ENCODE measurements at regions not wholly inside any gene's neighbourhood (a gene's known extent, or its start where the extent isn't known, plus 50 kb on each side); places are given as distances from the start of the nearest gene placed in this dataset.

DNA sequence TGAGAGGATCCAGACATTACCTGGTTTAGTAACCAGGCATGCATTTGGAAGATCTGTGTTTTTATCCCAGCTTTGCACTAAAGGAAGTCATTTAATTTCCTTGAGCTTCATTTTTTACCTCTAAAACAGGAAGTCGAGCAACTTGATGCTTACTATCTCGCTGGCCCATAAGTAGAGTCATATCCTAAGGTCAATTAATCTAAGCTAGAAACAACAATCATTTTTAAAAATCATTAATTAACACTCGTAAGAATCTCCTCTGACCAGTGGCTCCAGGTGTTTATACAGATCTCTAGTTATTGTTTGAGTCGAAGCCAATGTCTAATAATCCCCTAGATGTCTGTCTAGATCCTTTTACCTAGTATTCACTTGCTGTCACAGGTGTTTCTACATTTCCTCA, 355.8 kb upstream of the DCN start:
- no peak for DNase-seq
- peaks cover 10% of the 10 kb centered on the region for H3K9me3 Mint-ChIP-seq
- no peaks in the 10 kb centered on the region for H3K27me3 Mint-ChIP-seq
- H3K4me1 Mint-ChIP-seq: peaks cover 2% of the 10 kb centered on the region
- H3K4me3 Mint-ChIP-seq: no peak overlapping the region
- H3K36me3 Mint-ChIP-seq: no peaks in the 10 kb centered on the region
- H3K27ac Mint-ChIP-seq: no peak overlapping the region

- Mint-ChIP-seq H3K9me3 (peaks cover 10% of the 10 kb centered on the region), H3K27ac (no peak overlapping the region), H3K27me3 (no peaks in the 10 kb centered on the region), H3K36me3 (no peaks in the 10 kb centered on the region), H3K4me1 (peaks cover 2% of the 10 kb centered on the region), H3K4me3 (no peak overlapping the region)
- no peak for DNase-seq
Measured at GRCh38 chr12:91533366-91533765, 350.7 kb upstream of the DCN start.

- no peaks in the 10 kb centered on the region for H3K36me3 Mint-ChIP-seq
- H3K9me3 Mint-ChIP-seq: peaks cover 4% of the 10 kb centered on the region
- H3K4me3 Mint-ChIP-seq: no peak overlapping the region
- no peaks in the 10 kb centered on the region for H3K4me1 Mint-ChIP-seq
- no peaks in the 10 kb centered on the region for H3K27me3 Mint-ChIP-seq
- DNase-seq: no peak
- no peak overlapping the region for H3K27ac Mint-ChIP-seq
Measured at GRCh38 chr12:91529829-91530228, 347.2 kb upstream of the DCN start.

- Mint-ChIP-seq H3K4me3 (no peak overlapping the region), H3K36me3 (no peaks in the 10 kb centered on the region), H3K9me3 (peaks cover 2% of the 10 kb centered on the region), H3K27me3 (no peaks in the 10 kb centered on the region), H3K27ac (no peak overlapping the region), H3K4me1 (no peaks in the 10 kb centered on the region)
- no peak for DNase-seq
Measured at GRCh38 chr12:91523831-91524230, 341.2 kb upstream of the DCN start.

- peaks cover 6% of the 10 kb centered on the region for H3K9me3 Mint-ChIP-seq
- no peak overlapping the region for H3K4me3 Mint-ChIP-seq
- no peak for DNase-seq
Measured at GRCh38 chr12:91516695-91517047, 334.1 kb upstream of the DCN start.

GRCh38 chr12:91515944-91516694, 333.5 kb upstream of the DCN start:
- H3K27me3 Mint-ChIP-seq: no peaks in the 10 kb centered on the region
- no peak for DNase-seq
- H3K9me3 Mint-ChIP-seq: peaks cover 6% of the 10 kb centered on the region
- H3K4me3 Mint-ChIP-seq: no peak overlapping the region
- no peak overlapping the region for H3K27ac Mint-ChIP-seq
- H3K4me1 Mint-ChIP-seq: no peaks in the 10 kb centered on the region
- no peaks in the 10 kb centered on the region for H3K36me3 Mint-ChIP-seq

More at GRCh38 chr12:91516695-91517047, 334.1 kb upstream of the DCN start:
- Mint-ChIP-seq H3K27me3 (no peaks in the 10 kb centered on the region), H3K27ac (no peak overlapping the region), H3K36me3 (no peaks in the 10 kb centered on the region), H3K4me1 (no peaks in the 10 kb centered on the region)

- peaks cover 4% of the 10 kb centered on the region for H3K9me3 Mint-ChIP-seq
- no peak overlapping the region for H3K4me3 Mint-ChIP-seq
- no peaks in the 10 kb centered on the region for H3K27me3 Mint-ChIP-seq
- H3K36me3 Mint-ChIP-seq: no peaks in the 10 kb centered on the region
- DNase-seq: no peak
- no peak overlapping the region for H3K27ac Mint-ChIP-seq
- H3K4me1 Mint-ChIP-seq: no peaks in the 10 kb centered on the region
Measured at GRCh38 chr12:91513313-91513712, 330.7 kb upstream of the DCN start.

- no peak overlapping the region for H3K4me3 Mint-ChIP-seq
- H3K27me3 Mint-ChIP-seq: no peaks in the 10 kb centered on the region
- no peaks in the 10 kb centered on the region for H3K4me1 Mint-ChIP-seq
- no peaks in the 10 kb centered on the region for H3K9me3 Mint-ChIP-seq
- no peak overlapping the region for H3K27ac Mint-ChIP-seq
- H3K36me3 Mint-ChIP-seq: no peaks in the 10 kb centered on the region
- no peak for DNase-seq
Measured at GRCh38 chr12:91511795-91512420, 329.3 kb upstream of the DCN start.

GRCh38 chr12:91507754-91508153, 325.1 kb upstream of the DCN start:
- Mint-ChIP-seq H3K27ac (no peak overlapping the region), H3K4me3 (no peak overlapping the region), H3K9me3 (no peaks in the 10 kb centered on the region), H3K36me3 (no peaks in the 10 kb centered on the region), H3K4me1 (no peaks in the 10 kb centered on the region), H3K27me3 (no peaks in the 10 kb centered on the region)
- no peak for DNase-seq

GRCh38 chr12:91506452-91506851, 323.8 kb upstream of the DCN start:
- Mint-ChIP-seq H3K36me3 (no peaks in the 10 kb centered on the region), H3K9me3 (no peaks in the 10 kb centered on the region), H3K4me3 (no peak overlapping the region), H3K27ac (no peak overlapping the region), H3K4me1 (no peaks in the 10 kb centered on the region), H3K27me3 (no peaks in the 10 kb centered on the region)
- no peak for DNase-seq

GRCh38 chr12:91505006-91505405, 322.4 kb upstream of the DCN start:
- Mint-ChIP-seq H3K36me3 (no peaks in the 10 kb centered on the region), H3K4me3 (no peak overlapping the region), H3K27ac (no peak overlapping the region), H3K9me3 (no peaks in the 10 kb centered on the region), H3K4me1 (no peaks in the 10 kb centered on the region), H3K27me3 (no peaks in the 10 kb centered on the region)
- no peak for DNase-seq

DNA sequence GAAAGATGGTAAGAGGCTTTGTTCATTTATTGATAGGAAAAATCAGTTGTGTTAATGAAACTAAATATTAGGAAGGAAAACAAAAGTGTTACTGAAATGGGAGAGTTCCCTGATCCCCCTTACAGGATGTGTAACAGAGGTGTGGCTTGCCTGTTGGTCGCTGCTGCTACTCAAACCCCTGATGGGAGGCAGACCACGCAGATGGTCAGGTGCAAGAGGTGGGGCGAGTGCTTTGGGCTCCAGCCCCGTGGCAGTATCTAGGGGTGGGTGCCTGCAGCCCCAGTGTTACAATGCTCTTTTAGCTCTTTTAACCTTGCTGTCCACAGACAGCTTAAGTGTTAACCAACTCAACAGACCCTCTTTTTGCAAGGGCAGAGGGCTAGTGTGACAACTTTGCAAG, 319.6 kb upstream of the DCN start:
- Mint-ChIP-seq H3K4me3 (no peak overlapping the region), H3K27me3 (no peaks in the 10 kb centered on the region), H3K4me1 (no peaks in the 10 kb centered on the region), H3K36me3 (no peaks in the 10 kb centered on the region), H3K27ac (no peak overlapping the region), H3K9me3 (no peaks in the 10 kb centered on the region)
- no peak for DNase-seq

GRCh38 chr12:91496337-91496736, 313.7 kb upstream of the DCN start:
- H3K4me3 Mint-ChIP-seq: no peak overlapping the region
- peaks cover 6% of the 10 kb centered on the region for H3K4me1 Mint-ChIP-seq
- no peaks in the 10 kb centered on the region for H3K9me3 Mint-ChIP-seq
- DNase-seq: no peak
- no peaks in the 10 kb centered on the region for H3K27me3 Mint-ChIP-seq
- no peaks in the 10 kb centered on the region for H3K36me3 Mint-ChIP-seq
- no peak overlapping the region for H3K27ac Mint-ChIP-seq

GRCh38 chr12:91493308-91493707, 310.7 kb upstream of the DCN start:
- H3K27ac Mint-ChIP-seq: no peak overlapping the region
- no peaks in the 10 kb centered on the region for H3K36me3 Mint-ChIP-seq
- no peak overlapping the region for H3K4me3 Mint-ChIP-seq
- peaks cover 6% of the 10 kb centered on the region for H3K4me1 Mint-ChIP-seq
- peaks cover 3% of the 10 kb centered on the region for H3K27me3 Mint-ChIP-seq
- DNase-seq: no peak
- peaks cover 2% of the 10 kb centered on the region for H3K9me3 Mint-ChIP-seq

- Mint-ChIP-seq H3K4me1 (peaks cover 6% of the 10 kb centered on the region), H3K36me3 (no peaks in the 10 kb centered on the region), H3K9me3 (peaks cover 2% of the 10 kb centered on the region), H3K27ac (no peak overlapping the region), H3K27me3 (peaks cover 3% of the 10 kb centered on the region), H3K4me3 (no peak overlapping the region)
- no peak for DNase-seq
Measured at GRCh38 chr12:91492648-91493047, 310.0 kb upstream of the DCN start.

GRCh38 chr12:91490667-91491311, 308.2 kb upstream of the DCN start:
- H3K27me3 Mint-ChIP-seq: peaks cover 6% of the 10 kb centered on the region
- H3K4me3 Mint-ChIP-seq: no peak overlapping the region
- no peak overlapping the region for H3K27ac Mint-ChIP-seq
- no peak for DNase-seq
- H3K9me3 Mint-ChIP-seq: peaks cover 2% of the 10 kb centered on the region
- H3K4me1 Mint-ChIP-seq: peaks cover 6% of the 10 kb centered on the region
- H3K36me3 Mint-ChIP-seq: no peaks in the 10 kb centered on the region
